Neural cell (in vitro differentiated cells): ENCODE measurements at regions not wholly inside any gene's neighbourhood (a gene's known extent, or its start where the extent isn't known, plus 50 kb on each side); places are given as distances from the start of the nearest gene placed in this dataset.

Experiments
- H2AFZ ChIP-seq: fragments of 200-600, 300-800 bp; sonication (generic), shearing (Covaris generic); 2 replicates; pipeline ENCODE4 v1.6.0; 2014; ENCODE audit warnings: low read depth, mild to moderate bottlenecking, antibody characterized with exemption, low read length, moderate library complexity
- H3F3A ChIP-seq: fragments of 200-600 bp; shearing (Covaris generic); 2 replicates; pipeline ENCODE4 v1.6.1; 2016; ENCODE audit warnings: mild to moderate bottlenecking, moderate library complexity, mixed read lengths, antibody characterized with exemption, low read length; ENCODE audit not compliant: insufficient read depth, poor library complexity, severe bottlenecking
- H3K27ac ChIP-seq: fragments of 200-600, 300-800 bp; sonication (generic), shearing (Covaris generic); 2 replicates; pipeline ENCODE4 v1.5.1; 2014; ENCODE audit warnings: mild to moderate bottlenecking, low read length, moderate library complexity
- H3K27me3 ChIP-seq: fragments of 300-800, 200-600 bp; sonication (generic), shearing (Covaris generic); 2 replicates; pipeline ENCODE4 v1.6.0; 2014; ENCODE audit warnings: mild to moderate bottlenecking, low read depth, low read length, moderate library complexity; ENCODE audit not compliant: insufficient read depth
- H3K36me3 ChIP-seq: fragments of 300-800, 200-600 bp; sonication (generic), shearing (Covaris generic); 2 replicates; pipeline ENCODE4 v1.5.1; 2014; ENCODE audit warnings: mild to moderate bottlenecking, antibody characterized with exemption, low read length, moderate library complexity; ENCODE audit not compliant: insufficient read depth
- H3K4me2 ChIP-seq: fragments of 300-800, 200-600 bp; sonication (generic), shearing (Covaris generic); 2 replicates; pipeline ENCODE4 v1.6.0; 2014; ENCODE audit warnings: mild to moderate bottlenecking, low read length
- H3K4me3 ChIP-seq: fragments of 300-800, 200-600 bp; sonication (generic), shearing (Covaris generic); 2 replicates; pipeline ENCODE4 v1.5.1; 2014; ENCODE audit warnings: mild to moderate bottlenecking, low read length, moderate library complexity
- H3K79me2 ChIP-seq: fragments of 200-600 bp; shearing (Covaris generic); replicated peaks from 2 replicates; pipeline ENCODE4 v1.6.0; 2014; ENCODE audit warnings: mild to moderate bottlenecking, low read length, moderate library complexity; ENCODE audit not compliant: insufficient read depth
- H3K9ac ChIP-seq: fragments of 300-800, 200-600 bp; sonication (generic), shearing (Covaris generic); 2 replicates; pipeline ENCODE4 v1.6.1; 2016; ENCODE audit warnings: mild to moderate bottlenecking, low read length, mixed read lengths
- H3K9me2 ChIP-seq: fragments of 200-600 bp; shearing (Covaris generic); 2 replicates; pipeline ENCODE4 v1.6.1; 2016; ENCODE audit warnings: mild to moderate bottlenecking, low read length, mixed read lengths; ENCODE audit not compliant: insufficient read depth
- H3K9me3 ChIP-seq: fragments of 200-600, 300-800 bp; sonication (generic), shearing (Covaris generic); 2 replicates; pipeline ENCODE4 v1.6.1; 2016; ENCODE audit warnings: mild to moderate bottlenecking, mixed run types, low read length, moderate library complexity, mixed read lengths
- H4K20me1 ChIP-seq: fragments of 200-600 bp; shearing (Covaris generic); 2 replicates; pipeline ENCODE4 v1.6.1; 2016; ENCODE audit warnings: mild to moderate bottlenecking, mixed run types; ENCODE audit not compliant: insufficient read depth
- EP300 ChIP-seq: fragments of 450-650 bp; conservative IDR thresholded peaks from 2 replicates; pipeline ENCODE4 v1.6.1; 2014; ENCODE audit warnings: antibody characterized with exemption, mild to moderate bottlenecking, moderate library complexity; ENCODE audit not compliant: poor library complexity, severe bottlenecking
- EZH2 ChIP-seq: fragments of 200-600, 300-800 bp; shearing (Covaris generic), sonication (generic); IDR thresholded peaks from 2 replicates; pipeline ENCODE4 v1.6.1; 2014; ENCODE audit warnings: antibody characterized with exemption, low read length, borderline replicate concordance, mild to moderate bottlenecking; ENCODE audit not compliant: insufficient read depth, poor library complexity, severe bottlenecking
- MXI1 ChIP-seq: fragments of 450-650 bp; conservative IDR thresholded peaks from 2 replicates; pipeline ENCODE4 v1.6.1; 2014; ENCODE audit warnings: antibody characterized with exemption, mild to moderate bottlenecking; ENCODE audit not compliant: poor library complexity, severe bottlenecking
- POLR2AphosphoS5 ChIP-seq: IDR thresholded peaks from 2 replicates; pipeline ENCODE4 v1.6.1; 2012
- RAD21 ChIP-seq: fragments of 450-650 bp; conservative IDR thresholded peaks from 2 replicates; pipeline ENCODE4 v1.6.1; 2014; ENCODE audit warnings: antibody characterized with exemption, mild to moderate bottlenecking, moderate library complexity
- REST ChIP-seq: IDR thresholded peaks from 2 replicates; pipeline ENCODE4 v1.6.1; 2012; ENCODE audit warnings: borderline replicate concordance
- SMC3 ChIP-seq: fragments of 450-650 bp; conservative IDR thresholded peaks from 2 replicates; pipeline ENCODE4 v1.6.1; 2014; ENCODE audit warnings: antibody characterized with exemption, mild to moderate bottlenecking, moderate library complexity; ENCODE audit not compliant: poor library complexity
- TAF1 ChIP-seq: IDR thresholded peaks from 2 replicates; pipeline ENCODE4 v1.6.1; 2012; ENCODE audit warnings: low read depth
- TF ChIP-seq, protein P1 (sequence below): fragments of 450-650 bp; IDR thresholded peaks from 2 replicates; pipeline ENCODE4 v1.5.1; 2014; ENCODE audit warnings: antibody characterized with exemption, mild to moderate bottlenecking, moderate library complexity; ENCODE audit not compliant: poor library complexity, severe bottlenecking

GRCh38 chr14:94974422-94974821 lies 182.9 kb downstream of the DICER1 start:
- Histone ChIP-seq H3K27me3 (no peaks in the 10 kb centered on the region), H4K20me1 (no peaks in the 10 kb centered on the region), H3K4me3 (no peak overlapping the region), H3K4me2 (no peak overlapping the region), H3F3A (no peaks in the 10 kb centered on the region), H2AFZ (no peak overlapping the region), H3K36me3 (no peaks in the 10 kb centered on the region), H3K9me2 (no peaks in the 10 kb centered on the region), H3K9me3 (no peaks in the 10 kb centered on the region), H3K79me2 (no peaks in the 10 kb centered on the region), H3K9ac (no peak overlapping the region), H3K27ac (no peak overlapping the region)
- TF ChIP-seq, protein P1, sequence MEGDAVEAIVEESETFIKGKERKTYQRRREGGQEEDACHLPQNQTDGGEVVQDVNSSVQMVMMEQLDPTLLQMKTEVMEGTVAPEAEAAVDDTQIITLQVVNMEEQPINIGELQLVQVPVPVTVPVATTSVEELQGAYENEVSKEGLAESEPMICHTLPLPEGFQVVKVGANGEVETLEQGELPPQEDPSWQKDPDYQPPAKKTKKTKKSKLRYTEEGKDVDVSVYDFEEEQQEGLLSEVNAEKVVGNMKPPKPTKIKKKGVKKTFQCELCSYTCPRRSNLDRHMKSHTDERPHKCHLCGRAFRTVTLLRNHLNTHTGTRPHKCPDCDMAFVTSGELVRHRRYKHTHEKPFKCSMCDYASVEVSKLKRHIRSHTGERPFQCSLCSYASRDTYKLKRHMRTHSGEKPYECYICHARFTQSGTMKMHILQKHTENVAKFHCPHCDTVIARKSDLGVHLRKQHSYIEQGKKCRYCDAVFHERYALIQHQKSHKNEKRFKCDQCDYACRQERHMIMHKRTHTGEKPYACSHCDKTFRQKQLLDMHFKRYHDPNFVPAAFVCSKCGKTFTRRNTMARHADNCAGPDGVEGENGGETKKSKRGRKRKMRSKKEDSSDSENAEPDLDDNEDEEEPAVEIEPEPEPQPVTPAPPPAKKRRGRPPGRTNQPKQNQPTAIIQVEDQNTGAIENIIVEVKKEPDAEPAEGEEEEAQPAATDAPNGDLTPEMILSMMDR, result no peak
- no peak for TF ChIP-seq REST
- no peak for TF ChIP-seq EZH2
- TF ChIP-seq SMC3, result no peak
- TF ChIP-seq TAF1, result no peak
- no peak for TF ChIP-seq POLR2AphosphoS5
- no peak for TF ChIP-seq EP300
- TF ChIP-seq MXI1, result no peak
- no peak for TF ChIP-seq RAD21

DNA sequence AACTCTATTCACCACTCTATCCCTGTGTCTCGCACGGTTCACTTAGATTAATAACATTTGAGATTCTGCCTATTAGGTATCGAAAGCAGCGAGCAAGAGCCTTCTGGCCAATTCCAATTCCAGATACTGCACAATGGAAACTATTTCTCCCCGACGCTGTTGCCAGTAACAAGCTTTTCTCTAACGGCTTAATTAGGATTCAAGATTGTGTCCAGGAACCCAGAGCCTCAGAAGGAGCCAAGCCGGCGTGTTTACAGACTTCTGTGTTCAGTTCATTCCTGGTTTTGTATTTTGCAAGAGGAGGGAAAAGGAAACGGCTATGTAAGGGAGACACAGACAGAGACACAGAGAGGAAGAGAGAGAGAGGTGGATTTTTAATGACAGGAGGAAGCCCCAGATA lies 185.6 kb downstream of the DICER1 start:
- Histone ChIP-seq H3K4me3 (no peak overlapping the region), H3K27ac (no peak overlapping the region)

More for the DNA sequence above, 185.6 kb downstream of the DICER1 start:
- H3K27me3 ChIP-seq, result no peaks in the 10 kb centered on the region
- no peaks in the 10 kb centered on the region for H3K79me2 ChIP-seq
- H4K20me1 ChIP-seq, result no peaks in the 10 kb centered on the region
- H3K9me2 ChIP-seq, result no peaks in the 10 kb centered on the region
- TF ChIP-seq SMC3, result no peak
- no peak for TF ChIP-seq EZH2
- no peak for TF ChIP-seq RAD21
- TF ChIP-seq, protein P1, result no peak
- no peak for TF ChIP-seq EP300
- TF ChIP-seq MXI1, result no peak
- TF ChIP-seq TAF1, result no peak
- no peak for TF ChIP-seq POLR2AphosphoS5
- no peak for TF ChIP-seq REST
- H3F3A ChIP-seq, result no peaks in the 10 kb centered on the region
- no peaks in the 10 kb centered on the region for H3K36me3 ChIP-seq
- H3K4me2 ChIP-seq, result no peak overlapping the region
- H3K9ac ChIP-seq, result no peak overlapping the region
- H2AFZ ChIP-seq, result no peak overlapping the region
- H3K9me3 ChIP-seq, result no peaks in the 10 kb centered on the region
